Colonic mucosa (tissue), 4 donors: ENCODE measurements at regions not wholly inside any gene's neighbourhood (a gene's known extent, or its start where the extent isn't known, plus 50 kb on each side); places are given as distances from the start of the nearest gene placed in this dataset.

Source experiments
- DNase-seq: peaks from one replicate; pipeline ENCODE4 v3.0.0-alpha.2; 2020
- H3K27ac ChIP-seq: fragments of 200-600 bp; one replicate; pipeline ENCODE4 v1.8.0; 2021
- H3K27me3 ChIP-seq: fragments of 200-600 bp; one replicate; pipeline ENCODE4 v1.8.0; 2021
- H3K36me3 ChIP-seq: fragments of 200-600 bp; one replicate; pipeline ENCODE4 v1.8.0; 2021
- H3K4me1 ChIP-seq: fragments of 200-600 bp; one replicate; pipeline ENCODE4 v1.8.0; 2021; ENCODE audit warnings: mild to moderate bottlenecking
- H3K4me3 ChIP-seq: fragments of 200-600 bp; one replicate; pipeline ENCODE4 v1.8.0; 2021
- H3K9ac ChIP-seq, 2 donors: one replicate each; pipeline ENCODE4 v1.7.0; 2013; ENCODE audit warnings: control low read depth in 2 of 2, low read depth in 2 of 2, low read length in 2 of 2
- H3K9me3 ChIP-seq: fragments of 200-600 bp; one replicate; pipeline ENCODE4 v1.8.0; 2021
- CTCF ChIP-seq: fragments of 200-600 bp; IDR thresholded peaks from one replicate; pipeline ENCODE4 v1.8.0; 2022; ENCODE audit warnings: antibody characterized with exemption, mild to moderate bottlenecking
- intact Hi-C: fragments of 100-400 bp; cut with DNase I; formaldehyde crosslinking; loops from one replicate; pipeline ENCODE4 v1.14.1; 2022
- donor health status: healthy.
- donor health status: DM: no; HTN: no; CAD: no.
- donor health status: DM: no; HTN: no; CAD: no.

DNA sequence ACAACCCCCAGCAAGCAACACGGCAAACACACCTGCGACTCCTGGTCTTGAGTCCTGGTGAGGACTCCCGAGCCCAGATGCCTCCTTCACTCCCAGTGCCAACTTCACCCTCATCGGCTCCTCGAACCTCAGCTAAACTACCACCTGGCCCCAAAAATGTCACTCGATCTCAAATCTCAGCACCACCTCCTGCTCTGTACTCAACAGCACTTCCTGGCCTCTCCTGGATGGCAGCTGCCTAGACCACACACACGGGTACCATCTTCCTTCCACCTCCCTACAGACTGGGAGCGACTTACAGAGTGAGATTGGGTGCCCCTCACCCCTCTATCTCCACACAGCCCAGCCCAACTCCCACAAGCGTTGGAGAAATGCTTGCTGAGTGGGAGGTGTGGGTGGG is 123.9 kb upstream of the MGMT start:
- no peaks in the 10 kb centered on the region for H3K36me3 ChIP-seq
- H3K9ac ChIP-seq: no peak overlapping the region
- no peak for DNase-seq
- TF ChIP-seq CTCF: no peak
- no peaks in the 10 kb centered on the region for H3K4me1 ChIP-seq
- H3K4me3 ChIP-seq: no peak overlapping the region
- intact Hi-C loops: no loop called here
- no peaks in the 10 kb centered on the region for H3K27me3 ChIP-seq
- H3K27ac ChIP-seq: no peak overlapping the region
- no peaks in the 10 kb centered on the region for H3K9me3 ChIP-seq

DNA sequence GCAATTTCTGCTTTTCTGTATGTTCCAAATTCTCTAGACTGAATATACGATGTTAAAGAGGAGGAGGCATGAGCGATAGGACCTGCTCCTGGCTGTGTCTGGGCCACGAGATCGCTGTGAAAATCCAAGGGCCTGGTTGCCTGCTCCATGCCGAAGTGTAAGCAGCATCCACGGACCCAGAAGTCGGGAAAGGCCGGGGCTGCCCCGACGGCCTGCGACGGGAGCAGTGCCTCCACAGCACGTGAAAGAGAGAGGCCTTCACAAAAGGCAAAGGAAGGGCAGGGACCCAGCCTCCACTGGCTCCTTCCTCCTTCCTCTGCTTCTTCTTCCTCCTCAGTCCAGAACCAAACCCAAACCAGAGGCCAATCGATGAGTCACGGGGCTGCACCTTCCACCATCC is 122.9 kb upstream of the MGMT start:
- no peaks in the 10 kb centered on the region for H3K36me3 ChIP-seq
- no peak overlapping the region for H3K4me3 ChIP-seq
- H3K27me3 ChIP-seq: no peaks in the 10 kb centered on the region
- TF ChIP-seq CTCF: no peak
- no peak for DNase-seq
- intact Hi-C loops: no loop called here
- no peak overlapping the region for H3K9ac ChIP-seq
- H3K9me3 ChIP-seq: no peaks in the 10 kb centered on the region
- H3K27ac ChIP-seq: no peak overlapping the region
- no peaks in the 10 kb centered on the region for H3K4me1 ChIP-seq

DNA sequence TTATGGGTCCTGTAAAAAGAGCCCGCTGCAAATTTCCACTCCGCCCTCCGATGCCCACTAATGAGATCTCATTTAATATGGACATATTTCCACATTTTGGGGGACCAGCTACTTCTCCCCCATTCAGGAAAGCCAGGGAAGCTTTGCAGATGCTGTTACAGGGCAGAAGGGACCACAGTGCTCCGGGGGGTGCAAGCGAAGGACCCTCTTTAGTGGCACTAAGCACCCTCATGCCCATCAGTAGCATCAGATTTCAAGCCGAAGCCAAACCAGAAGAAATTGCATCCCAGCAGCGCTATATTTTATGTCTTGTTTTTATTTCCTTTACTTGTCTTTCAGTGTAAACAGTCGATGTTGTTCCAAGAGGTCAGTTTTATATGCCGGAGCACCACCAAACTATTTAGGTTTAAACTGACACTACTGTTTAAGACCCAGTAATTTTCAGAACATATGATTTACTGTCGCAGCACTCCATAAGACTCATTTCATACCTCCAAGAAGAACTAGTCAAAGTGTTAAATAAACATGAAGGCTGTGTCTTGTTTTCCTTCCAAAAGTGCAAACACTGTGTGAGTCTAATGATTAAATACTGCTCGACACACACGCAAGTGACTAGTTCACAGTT is 122.2 kb upstream of the MGMT start:
- H3K9ac ChIP-seq: no peak overlapping the region
- no peaks in the 10 kb centered on the region for H3K4me1 ChIP-seq
- TF ChIP-seq CTCF: no peak
- no peaks in the 10 kb centered on the region for H3K36me3 ChIP-seq
- no peaks in the 10 kb centered on the region for H3K9me3 ChIP-seq
- no peak overlapping the region for H3K27ac ChIP-seq
- no peak overlapping the region for H3K4me3 ChIP-seq
- no peaks in the 10 kb centered on the region for H3K27me3 ChIP-seq
- intact Hi-C loops: no loop called here
- no peak for DNase-seq

- intact Hi-C loops: no loop called here
- no peaks in the 10 kb centered on the region for H3K36me3 ChIP-seq
- no peaks in the 10 kb centered on the region for H3K27me3 ChIP-seq
- no peak for TF ChIP-seq CTCF
- no peak overlapping the region for H3K9ac ChIP-seq
- no peak overlapping the region for H3K27ac ChIP-seq
- no peak for DNase-seq
- H3K4me1 ChIP-seq: no peaks in the 10 kb centered on the region
- no peak overlapping the region for H3K4me3 ChIP-seq
- H3K9me3 ChIP-seq: no peaks in the 10 kb centered on the region
Observed at GRCh38 chr10:129345763-129346162, 121.3 kb upstream of the MGMT start.

GRCh38 chr10:129350690-129351089 is 116.4 kb upstream of the MGMT start:
- H3K9me3 ChIP-seq: no peaks in the 10 kb centered on the region
- no peak for TF ChIP-seq CTCF
- no peaks in the 10 kb centered on the region for H3K27me3 ChIP-seq
- no peak overlapping the region for H3K4me3 ChIP-seq
- H3K4me1 ChIP-seq: no peaks in the 10 kb centered on the region
- no peak for DNase-seq
- H3K9ac ChIP-seq: no peak overlapping the region
- H3K27ac ChIP-seq: no peak overlapping the region
- H3K36me3 ChIP-seq: no peaks in the 10 kb centered on the region
- intact Hi-C loops: no loop called here
